HG02852 (cell line): ENCODE measurements at regions not wholly inside any gene's neighbourhood (a gene's known extent, or its start where the extent isn't known, plus 50 kb on each side); places are given as distances from the start of the nearest gene placed in this dataset.

Experiments used
- ATAC-seq: cut with Tn5 transposase; IDR thresholded peaks from one replicate; pipeline ENCODE4 v1.9.1; 2021; ENCODE audit warnings: mild to moderate bottlenecking, moderate library complexity; ENCODE audit not compliant: unreplicated experiment

DNA sequence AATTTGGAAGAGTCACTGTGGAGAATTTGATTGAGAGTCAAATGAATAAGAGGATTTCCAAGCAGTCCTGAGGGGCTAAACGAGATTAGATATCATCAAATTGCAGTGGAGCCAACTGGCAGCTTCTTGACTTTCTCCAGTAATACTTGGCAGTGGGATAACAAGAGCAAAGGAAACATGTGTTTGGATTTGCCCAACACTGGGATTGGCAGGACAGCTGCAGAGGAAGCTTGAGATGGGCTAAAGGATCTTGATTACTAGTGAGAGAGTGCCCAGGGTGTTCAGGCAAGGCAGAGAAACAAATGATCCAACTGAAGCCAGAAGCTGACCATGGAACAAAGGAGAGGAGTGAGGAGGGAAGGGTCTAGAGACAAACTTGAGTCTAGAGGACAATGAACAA, 356.0 kb upstream of the ISL1 start:
- no peak for ATAC-seq

DNA sequence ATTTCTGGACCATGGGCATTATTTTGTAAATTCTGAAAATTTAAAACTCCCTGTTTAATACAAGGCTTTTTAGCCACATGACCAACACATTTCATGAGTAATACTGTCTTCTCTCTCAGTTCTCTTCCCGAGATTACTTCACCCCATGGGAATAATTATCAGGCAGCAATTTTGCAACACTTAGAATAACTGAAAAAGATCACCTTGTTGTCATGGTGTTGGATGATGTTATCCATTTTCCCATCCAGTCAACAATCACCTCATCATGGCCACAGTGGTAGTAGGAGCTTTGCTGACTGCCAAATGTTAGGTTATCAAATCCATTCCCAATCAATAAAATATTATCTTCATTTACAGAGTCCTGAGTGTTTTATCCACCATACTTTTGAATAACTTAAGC, 354.9 kb upstream of the ISL1 start:
- ATAC-seq: no peak

DNA sequence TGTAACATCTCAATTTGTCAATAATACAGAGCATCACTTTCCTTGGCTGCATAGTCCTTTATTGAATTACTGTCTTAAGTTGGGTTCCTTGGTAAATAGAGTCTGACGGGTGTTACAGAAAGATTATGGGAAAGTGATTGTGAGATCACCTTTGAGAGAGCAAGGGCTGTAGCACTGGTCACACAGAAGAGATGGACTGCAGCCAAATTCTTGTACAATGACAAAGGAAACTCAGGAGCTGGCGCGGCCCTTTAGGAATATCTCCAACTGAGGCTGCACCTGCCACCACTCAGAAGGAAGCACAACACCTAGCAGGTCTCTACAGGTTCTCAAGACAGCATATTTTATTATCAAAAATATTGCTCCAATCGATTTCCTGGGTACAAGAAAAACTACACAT, 350.0 kb upstream of the ISL1 start:
- ATAC-seq: no peak

DNA sequence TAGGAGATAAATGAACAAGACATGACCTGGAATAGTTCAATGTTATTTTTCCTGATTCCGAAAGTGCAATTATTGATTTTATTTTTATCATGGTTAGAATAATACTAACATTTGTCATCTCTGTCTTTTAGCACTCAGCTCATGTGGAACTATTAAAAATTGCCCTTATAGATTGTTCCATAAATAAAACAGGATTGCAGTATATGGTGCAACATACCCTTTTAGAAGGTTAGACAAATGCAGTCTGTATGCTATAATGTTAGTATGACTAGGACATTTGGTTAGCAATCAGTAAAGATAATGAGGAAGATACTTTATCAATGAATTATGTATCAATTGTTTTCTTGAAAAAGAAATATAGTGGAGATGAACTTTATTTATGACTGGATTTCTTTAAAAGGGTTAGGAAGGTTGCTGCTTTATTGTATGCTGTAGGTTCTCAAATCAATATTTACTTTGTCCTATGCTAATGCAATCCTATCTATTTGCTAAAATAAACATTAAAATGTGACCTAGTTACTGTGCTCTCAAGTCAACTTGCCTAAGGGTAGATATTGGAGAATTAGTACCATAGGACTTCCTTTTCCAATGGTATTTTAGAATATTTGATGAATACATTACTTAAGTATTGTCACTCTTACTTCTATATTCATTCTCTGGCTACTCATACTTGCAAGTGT, 348.9 kb upstream of the ISL1 start:
- ATAC-seq: no peak

DNA sequence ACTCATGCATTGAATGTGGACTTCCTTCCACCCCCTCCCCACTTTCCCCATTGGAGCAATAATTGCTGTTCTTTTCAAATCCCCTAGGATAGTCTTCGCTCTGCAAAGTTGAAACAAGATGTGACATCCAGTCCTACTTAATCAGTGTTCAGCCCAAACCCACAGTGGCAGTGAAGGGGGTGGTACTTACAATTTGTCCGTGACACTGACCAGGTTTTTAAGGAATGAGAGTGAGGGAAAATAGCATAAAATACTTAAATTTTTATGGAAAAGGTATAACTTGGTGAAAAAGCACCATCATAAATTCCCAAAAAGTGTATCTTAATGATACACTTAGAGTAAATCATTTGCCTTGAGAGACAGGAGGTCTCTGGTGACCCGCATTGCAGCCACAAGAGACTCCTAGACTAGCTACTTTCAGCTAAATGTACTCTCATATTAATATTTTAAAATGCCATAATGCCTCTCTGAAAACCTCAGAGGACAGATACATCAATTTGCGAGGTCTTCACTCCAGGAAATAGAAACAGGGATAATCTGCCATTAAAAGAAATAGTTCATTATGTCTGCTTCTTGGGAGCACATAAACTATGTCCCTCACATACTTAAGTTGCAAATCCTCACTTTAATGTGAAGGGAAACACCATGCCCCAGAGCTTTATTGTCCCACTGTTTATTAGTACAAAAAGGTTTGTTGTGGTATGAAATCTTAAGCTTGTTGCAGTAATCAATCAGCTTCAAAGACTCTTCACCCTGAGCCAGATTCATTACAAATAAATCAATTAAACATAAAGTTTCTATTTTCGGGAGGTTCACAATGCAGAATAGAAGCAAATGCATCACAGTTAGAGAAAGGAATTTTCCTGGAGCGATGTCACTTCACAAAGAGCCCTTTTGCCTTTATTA, 343.6 kb upstream of the ISL1 start:
- ATAC-seq: no peak

DNA sequence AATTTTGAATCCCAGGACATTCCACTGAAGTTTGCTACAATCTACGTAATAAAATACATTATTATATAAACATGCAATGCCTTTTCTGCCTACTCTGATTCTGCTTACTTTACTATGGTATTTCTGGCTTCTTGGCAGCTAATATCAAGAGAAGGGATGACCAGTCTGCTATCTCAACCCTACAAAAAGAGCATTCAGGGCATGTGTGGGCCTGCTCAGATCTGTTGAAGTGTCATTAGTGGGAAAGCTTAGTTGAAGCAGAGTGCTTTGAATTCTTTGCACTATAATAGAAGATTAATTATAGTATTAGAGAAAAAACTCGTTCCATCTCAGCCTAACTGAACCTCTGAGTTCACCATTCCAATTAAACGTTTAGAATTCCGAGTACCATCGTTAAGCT, 339.5 kb upstream of the ISL1 start:
- no peak for ATAC-seq

DNA sequence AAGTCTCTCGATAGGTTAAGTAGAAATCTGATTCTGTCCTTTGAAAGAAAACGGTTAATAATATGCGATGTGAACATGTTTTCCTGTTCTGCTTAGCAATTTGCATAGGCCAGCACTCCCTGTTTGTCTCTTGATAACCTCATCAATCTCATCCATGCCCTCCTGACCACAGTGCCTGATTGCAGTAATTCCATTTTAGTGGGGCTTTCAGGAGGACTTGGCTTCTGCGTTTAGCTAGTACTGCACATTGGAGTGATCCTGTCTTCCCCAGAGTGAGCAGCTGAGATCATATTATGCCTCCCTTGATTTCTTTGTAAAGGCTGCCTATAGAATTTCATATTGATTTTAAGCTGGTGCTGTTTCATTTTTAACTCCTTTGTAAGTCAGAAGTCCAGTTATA, 335.9 kb upstream of the ISL1 start:
- no peak for ATAC-seq

DNA sequence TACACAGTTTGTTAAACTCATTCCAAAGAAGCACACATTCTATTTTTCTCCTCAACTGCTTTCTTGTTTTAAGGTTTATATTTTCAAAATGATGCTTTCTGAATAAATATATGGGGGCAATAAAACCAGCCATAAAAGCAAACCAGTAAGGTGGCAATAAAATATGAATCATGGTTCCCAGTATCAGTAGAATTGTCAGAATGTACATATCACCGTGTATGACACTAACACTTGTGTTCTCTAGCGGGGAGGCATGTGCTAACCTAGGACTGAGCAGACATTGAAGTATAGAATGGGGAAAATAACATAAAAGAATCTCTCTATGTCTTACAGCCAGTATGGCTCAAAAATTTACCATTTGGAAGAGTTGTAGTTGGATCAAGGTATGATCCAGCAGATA, 329.9 kb upstream of the ISL1 start:
- ATAC-seq: no peak

DNA sequence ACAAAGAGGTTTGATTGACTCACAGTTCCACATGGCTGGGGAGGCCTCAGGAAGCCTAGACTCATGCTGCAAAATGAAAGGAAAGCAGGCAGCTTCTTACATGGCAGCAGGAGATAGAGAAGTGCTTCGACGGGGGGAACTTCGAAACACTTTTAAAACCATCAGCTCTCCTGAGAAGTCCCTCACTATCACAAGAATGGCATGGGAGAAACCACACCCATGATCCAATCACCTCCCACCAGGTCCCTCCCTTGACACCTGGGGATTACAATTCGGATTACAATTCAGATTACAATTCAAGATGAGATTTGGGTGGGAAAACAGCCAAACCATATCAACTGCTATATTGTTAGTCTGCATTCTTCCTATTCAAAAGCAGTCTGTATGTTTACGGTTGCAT, 322.3 kb upstream of the ISL1 start:
- ATAC-seq: no peak

DNA sequence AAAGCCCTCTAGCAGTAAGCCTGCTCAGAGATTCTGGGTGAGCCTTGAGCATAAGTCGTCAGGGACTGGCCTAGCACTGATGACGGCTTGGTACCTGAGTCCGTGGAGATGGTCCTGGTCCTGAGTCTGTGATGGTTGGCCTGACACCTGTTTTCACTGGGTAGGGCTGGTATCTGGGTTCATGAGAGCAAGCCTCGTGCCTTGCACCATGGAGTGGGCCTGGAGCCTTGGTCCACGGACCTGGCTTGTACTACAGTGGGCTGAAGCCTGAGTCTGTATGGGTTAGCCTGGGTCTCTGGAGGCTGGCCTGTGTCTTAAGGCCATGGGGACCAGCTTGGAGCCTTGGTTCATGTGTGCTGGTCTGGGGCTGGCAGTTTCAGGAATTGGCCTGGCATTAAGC, 310.3 kb upstream of the ISL1 start:
- no peak for ATAC-seq

DNA sequence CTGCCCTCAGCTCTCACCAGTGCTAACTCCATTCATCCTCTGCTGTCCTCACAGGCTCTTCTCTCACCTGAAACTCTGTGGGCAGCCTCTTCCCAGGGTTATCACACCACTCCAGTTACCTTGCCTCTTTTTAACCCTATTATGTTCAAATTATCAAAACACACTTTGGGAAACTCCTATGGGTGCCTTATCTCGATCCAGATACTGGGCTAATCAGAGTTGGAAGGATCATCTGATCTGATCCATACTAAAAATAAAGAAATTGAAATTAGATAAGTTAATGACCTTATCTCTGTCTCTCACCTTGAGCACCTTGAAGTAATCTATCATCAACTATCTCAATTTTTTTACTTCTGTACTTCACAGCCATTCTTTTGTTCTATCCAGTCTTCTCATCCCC, 300.5 kb upstream of the ISL1 start:
- no peak for ATAC-seq

DNA sequence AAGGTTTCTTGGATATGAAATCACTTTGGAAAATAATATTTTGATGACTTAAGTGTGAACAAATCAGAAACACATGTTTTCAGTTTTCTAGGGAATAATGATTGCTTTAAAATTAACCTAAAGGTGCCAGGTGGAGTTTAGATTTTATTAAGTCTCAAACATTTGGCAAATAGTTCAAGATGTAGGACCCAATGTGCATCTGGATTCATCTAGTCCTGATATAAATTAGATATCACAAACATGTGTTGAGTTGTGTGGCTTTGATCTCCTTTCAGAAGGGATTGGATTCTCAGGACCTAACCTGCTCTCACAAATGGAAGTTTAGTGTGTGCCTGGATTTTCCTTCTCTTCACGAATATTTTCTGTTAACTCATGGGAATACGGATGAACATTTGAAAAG, 291.4 kb upstream of the ISL1 start:
- no peak for ATAC-seq

DNA sequence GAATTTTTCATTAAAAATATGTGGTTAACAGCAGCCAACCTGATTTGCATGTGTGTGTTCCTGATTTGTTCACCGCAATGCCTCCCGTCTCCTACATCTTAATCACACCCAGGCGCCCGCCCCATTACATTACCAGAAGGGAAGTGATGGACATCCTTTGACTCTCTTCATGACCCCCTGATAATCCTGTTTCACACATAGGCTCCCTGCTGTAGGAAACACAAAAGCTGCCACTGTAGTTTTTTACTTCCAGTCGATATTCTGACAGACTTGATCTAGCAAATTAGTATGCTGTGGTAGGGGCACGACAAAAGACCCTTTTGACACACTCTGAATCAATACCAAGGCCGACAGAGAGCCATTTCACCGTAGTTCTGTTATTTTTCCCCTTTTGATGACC, 287.8 kb upstream of the ISL1 start:
- no peak for ATAC-seq

DNA sequence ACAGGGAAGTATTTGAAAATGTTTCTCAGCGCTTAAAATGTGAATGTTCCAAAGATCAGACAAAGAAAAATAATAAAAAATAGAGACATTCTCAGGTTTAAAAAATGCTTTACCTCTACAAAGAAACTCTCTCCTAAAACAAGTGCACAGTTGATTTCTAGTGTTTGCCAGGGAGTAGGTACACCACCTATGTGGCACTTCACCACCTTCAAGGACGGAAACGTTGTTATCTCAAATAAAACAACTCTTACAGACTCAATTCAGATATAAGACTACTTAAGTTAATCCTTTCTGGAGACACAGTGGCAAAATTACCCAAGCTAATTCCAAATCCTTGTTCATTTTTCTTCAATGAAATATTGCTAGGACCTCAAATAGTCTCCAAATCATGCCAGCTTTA, 286.4 kb upstream of the ISL1 start:
- no peak for ATAC-seq

DNA sequence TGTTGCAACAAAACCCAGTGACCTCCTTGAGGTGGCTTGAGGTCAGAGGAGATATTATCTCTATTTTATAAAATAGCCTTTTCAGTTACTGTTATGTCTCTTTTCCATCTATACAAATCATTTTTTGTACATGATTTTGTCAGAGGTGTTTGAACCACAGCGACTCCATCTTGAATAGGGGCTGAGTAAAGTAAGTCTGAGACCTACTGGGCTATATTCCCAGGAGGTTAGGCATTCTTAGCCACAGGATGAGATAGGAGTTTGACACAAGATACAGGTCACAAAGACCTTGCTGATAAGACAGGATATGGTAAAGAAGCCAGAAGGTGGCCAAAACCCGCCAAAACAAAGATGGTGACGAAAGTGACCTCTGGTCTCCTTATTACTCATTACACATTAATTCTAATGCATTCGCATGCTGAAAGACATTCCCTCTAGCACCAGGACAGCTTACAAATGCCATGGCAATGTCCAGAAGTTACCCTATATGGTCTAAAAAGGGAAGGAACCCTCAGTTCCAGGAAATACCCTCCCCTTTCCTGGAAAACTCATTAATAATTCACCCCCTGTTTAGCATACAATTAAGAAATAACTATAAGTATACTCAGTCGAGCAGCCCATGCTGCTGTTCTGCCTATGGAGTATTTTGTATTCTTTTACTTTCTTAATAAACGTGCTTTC, 283.9 kb upstream of the ISL1 start:
- no peak for ATAC-seq

DNA sequence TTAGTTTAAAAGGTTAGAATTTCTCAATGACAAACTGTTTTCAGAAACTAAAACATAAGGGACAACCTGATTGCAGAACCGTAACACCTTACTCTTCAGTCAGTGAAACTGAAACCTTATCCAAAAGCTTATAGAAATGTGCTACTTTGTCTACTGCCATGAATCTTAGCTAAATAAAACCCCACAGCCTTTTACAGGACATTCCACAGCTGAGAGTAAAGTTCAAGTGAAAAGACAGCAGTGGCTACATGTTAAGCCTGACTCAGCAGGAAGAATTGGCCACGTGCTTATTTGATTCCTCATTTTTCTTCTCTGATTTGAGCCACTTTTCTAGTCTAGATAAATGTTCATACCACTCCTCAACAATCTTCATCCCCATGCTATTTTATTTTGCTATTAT, 278.7 kb upstream of the ISL1 start:
- ATAC-seq: no peak

DNA sequence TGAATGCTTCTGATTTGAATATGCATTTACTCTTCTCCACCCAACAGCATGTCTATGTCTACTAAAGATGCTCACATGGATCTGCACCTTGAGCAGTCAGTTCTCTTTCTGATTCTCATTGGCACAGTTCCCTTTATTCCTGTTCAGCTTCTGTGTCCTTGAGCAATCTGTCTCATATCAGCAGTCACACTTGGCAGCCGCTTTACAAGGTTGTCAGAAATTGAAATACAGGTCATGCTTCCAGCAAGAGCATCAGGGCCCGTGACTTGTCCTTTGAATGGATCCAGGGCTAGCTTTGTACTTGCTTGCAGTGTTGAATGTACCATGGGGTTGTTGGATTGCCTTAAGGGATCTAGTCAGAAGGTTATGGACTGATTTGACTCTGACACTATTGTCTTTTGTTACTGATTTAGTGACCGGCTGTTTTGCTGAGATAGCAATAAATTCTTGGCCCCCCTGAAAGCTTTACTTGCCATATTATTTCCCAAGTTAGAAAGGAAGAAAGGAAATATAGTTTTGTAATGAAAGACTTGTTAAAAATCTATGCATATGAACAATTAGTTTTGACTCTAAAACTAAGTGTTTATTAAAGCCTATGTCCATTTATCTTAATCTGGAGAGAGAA, 273.4 kb upstream of the ISL1 start:
- no peak for ATAC-seq

DNA sequence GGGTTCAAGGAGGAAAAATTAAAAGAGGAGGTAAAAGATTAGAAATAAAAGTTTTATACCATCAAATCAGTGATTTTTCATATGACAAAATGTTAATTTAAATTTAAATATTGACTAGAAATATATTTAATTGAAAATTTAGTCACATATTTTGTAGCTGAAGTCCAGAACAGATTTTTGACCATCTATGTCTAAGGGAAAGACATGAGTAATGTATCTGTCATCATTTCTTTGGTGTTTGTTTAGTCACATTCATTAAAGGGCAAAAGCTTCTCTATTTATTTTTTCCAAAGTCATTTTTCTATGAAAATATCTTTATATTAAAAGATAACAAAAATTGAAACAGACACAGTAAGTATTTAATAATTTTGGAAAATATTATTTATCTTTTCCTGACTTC, 252.0 kb upstream of the ISL1 start:
- ATAC-seq: no peak

DNA sequence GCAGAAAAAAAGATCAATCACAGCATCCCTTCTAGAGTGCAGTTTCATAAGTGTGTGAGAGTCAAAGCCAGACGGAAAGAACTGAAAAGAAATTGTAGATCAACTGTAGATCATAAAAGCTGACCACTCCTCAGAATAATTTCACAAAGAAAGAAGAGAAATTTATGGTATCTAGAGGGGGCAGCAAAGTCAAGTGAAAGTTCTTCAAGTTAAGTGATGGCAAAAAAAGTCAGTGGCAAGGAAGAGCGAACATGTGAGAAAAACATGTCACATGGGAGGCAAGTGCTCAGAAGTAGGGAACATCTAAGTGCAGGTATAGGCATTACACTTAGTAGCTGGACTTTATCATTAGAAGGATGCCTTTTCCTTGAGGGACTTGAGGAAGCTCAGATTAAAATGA, 245.1 kb upstream of the ISL1 start:
- ATAC-seq: no peak

DNA sequence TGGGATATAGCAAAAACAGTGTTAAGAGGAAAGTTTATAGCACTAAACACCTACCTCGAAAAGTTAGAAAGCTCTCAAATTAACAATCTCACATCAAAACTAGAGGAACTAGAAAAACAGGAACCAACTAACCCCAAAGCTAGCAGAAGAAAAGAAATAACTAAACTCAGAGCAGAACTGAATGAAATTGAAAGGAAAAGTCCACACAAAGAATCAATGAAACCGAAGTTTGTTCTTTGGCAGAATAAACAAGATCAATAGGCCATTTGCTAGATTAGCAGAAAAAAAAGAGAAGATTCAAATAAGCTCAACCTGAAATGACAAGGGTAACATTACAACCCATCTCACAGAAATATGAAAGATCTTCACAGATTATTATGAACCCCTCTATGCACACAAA, 234.8 kb upstream of the ISL1 start:
- no peak for ATAC-seq

DNA sequence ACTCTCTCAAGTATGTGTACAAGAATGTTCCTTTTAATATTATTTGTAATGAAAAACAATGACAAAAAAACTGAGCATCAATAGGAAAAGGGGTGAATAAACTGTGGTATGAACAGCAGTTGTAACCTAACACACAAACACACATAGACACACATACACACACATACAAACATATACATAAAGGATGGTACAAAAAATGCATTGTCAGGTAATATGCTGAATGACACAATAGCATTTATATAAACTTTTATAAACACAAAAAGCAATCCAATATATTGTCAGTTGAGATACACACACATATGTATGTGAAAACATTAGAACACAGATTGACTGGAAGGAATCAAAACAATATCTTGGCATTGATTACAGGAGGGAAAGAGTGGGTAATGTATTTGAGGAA, 227.0 kb upstream of the ISL1 start:
- no peak for ATAC-seq

DNA sequence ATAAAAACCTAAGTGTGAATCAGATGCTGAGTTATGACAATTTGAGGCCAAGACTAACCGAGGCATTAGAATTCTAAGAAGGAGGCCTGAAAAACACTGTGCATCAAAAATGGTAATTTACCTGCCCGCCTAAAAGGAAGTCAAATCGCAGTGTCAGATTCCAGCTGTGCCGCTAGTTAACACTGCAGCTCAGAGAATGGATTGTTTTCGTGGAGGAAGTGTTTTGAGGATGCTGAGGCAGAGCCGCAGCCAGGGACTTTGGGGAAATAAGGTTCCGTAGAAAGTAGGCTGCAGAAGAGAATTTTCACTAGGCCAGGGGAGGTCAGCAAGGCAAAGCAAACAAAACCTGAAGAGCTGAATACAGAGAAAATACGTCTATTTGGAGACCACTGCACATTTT, 226.4 kb upstream of the ISL1 start:
- no peak for ATAC-seq
